ENCODE measurements at regions not wholly inside any gene's neighbourhood (a gene's known extent, or its start where the extent isn't known, plus 50 kb on each side); places are given as distances from the start of the nearest gene placed in this dataset.
"Not testable (repeated sequence)": the region's sequence is repeated elsewhere in the genome, so short reads cannot be mapped to it uniquely, and the experiment has no call there.

- Histone ChIP-seq H3K36me3 (no peaks in the 10 kb centered on the region), H3K4me3 (no peak overlapping the region), H3K4me1 (no peaks in the 10 kb centered on the region), H3K27ac (no peak overlapping the region), H3K27me3 (no peaks in the 10 kb centered on the region), H3K9me3 (no peaks in the 10 kb centered on the region)
- TF ChIP-seq, protein P1, sequence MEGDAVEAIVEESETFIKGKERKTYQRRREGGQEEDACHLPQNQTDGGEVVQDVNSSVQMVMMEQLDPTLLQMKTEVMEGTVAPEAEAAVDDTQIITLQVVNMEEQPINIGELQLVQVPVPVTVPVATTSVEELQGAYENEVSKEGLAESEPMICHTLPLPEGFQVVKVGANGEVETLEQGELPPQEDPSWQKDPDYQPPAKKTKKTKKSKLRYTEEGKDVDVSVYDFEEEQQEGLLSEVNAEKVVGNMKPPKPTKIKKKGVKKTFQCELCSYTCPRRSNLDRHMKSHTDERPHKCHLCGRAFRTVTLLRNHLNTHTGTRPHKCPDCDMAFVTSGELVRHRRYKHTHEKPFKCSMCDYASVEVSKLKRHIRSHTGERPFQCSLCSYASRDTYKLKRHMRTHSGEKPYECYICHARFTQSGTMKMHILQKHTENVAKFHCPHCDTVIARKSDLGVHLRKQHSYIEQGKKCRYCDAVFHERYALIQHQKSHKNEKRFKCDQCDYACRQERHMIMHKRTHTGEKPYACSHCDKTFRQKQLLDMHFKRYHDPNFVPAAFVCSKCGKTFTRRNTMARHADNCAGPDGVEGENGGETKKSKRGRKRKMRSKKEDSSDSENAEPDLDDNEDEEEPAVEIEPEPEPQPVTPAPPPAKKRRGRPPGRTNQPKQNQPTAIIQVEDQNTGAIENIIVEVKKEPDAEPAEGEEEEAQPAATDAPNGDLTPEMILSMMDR (IDR thresholded peaks at IDR 0.05): no peak
- TF ChIP-seq POLR2A (IDR thresholded peaks at IDR 0.05): no peak
- intact Hi-C loops (cut with DNase I): no loop called here
- ATAC-seq (no peak), DNase-seq (no peak)
- 72 to 80% (median 75%) methylated on average over 5 of the region's 5 CpGs for WGBS, 4 donors
These were observed 81.6 kb upstream of the ICA1 start for GRCh38 chr7:8343556-8343955.

GRCh38 chr7:8347395-8347794, 85.4 kb upstream of the ICA1 start:
- H3K27ac ChIP-seq; H3K4me1 ChIP-seq; H3K27me3 ChIP-seq; H3K9me3 ChIP-seq; ATAC-seq; H3K36me3 ChIP-seq; intact Hi-C loops (cut with DNase I); H3K4me3 ChIP-seq; DNase-seq: not testable (repeated sequence)
- WGBS, 4 donors: 42 to 67% (median 45%) methylated on average over 2 of the region's 2 CpGs

GRCh38 chr7:8351654-8352053, 81.8 kb upstream of the NXPH1 start:
- H3K4me1 ChIP-seq; DNase-seq; H3K36me3 ChIP-seq; H3K27me3 ChIP-seq; ATAC-seq; intact Hi-C loops (cut with DNase I); H3K27ac ChIP-seq; H3K4me3 ChIP-seq; H3K9me3 ChIP-seq: not testable (repeated sequence)
- 92 to 95% (median 94%) methylated on average over 20 of the region's 20 CpGs for WGBS, 4 donors

DNA sequence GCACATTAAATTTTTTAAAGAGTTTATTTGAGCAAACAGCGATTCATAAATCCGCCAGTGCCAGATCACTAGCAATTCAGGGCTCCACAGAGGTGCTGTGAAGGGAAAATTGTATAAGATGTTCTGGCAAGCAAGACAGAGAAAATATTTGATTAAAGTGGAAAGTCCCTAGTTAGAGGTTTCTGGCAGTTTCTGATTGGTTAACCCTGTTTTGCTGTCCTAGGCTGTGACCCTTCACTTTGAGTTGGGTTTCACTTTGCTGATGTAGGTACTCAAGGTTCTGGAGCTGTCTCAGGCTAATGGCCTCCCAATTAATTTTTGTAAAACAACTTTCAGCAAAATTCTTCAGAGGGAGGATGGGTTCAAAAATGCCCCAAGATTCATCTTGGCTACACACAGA, 79.4 kb upstream of the NXPH1 start:
- H3K36me3 ChIP-seq: no peaks in the 10 kb centered on the region
- H3K27ac ChIP-seq: no peak overlapping the region
- no peak overlapping the region for H3K4me3 ChIP-seq
- H3K27me3 ChIP-seq: no peaks in the 10 kb centered on the region
- ATAC-seq (no peak), DNase-seq (no peak)
- 95 to 98% (median 97%) methylated on average over 2 of the region's 2 CpGs for WGBS, 4 donors
- no peaks in the 10 kb centered on the region for H3K4me1 ChIP-seq
- peaks cover 0 to 2% (median 0%) of the 10 kb centered on the region in 12 donors for H3K9me3 ChIP-seq
- no peak for TF ChIP-seq POLR2A (IDR thresholded peaks at IDR 0.05)
- TF ChIP-seq, protein P1 (IDR thresholded peaks at IDR 0.05): no peak
- intact Hi-C loops (cut with DNase I): no loop called here

DNA sequence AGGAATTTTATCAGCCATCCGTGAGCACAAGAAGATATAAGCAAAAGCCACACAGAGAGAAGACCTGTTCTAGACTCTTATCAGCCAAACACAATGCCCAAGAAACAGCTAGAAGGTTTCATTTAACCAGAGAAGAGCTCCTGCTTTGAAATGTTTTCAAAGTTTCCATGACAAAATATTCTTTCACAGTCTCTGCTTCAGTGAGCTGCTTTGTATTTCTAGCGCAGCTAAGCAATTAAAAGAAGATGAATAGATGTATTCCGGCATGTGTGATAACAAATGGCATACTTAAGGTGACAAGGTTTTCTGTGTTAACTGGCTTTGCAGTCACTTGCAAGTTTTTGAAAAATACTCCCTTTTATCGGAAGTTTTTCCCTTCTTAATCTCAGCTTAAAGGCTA, 78.9 kb upstream of the NXPH1 start:
- Histone ChIP-seq H3K27me3 (no peaks in the 10 kb centered on the region), H3K9me3 (peaks cover 0 to 2% (median 0%) of the 10 kb centered on the region in 12 donors), H3K4me1 (no peaks in the 10 kb centered on the region), H3K36me3 (no peaks in the 10 kb centered on the region), H3K27ac (no peak overlapping the region), H3K4me3 (no peak overlapping the region)
- no peak for ATAC-seq
- intact Hi-C loops (cut with DNase I): no loop called here
- WGBS, 4 donors: 59 to 68% (median 64%) methylated on average over 4 of the region's 4 CpGs
- DNase-seq: no peak
- TF ChIP-seq, protein P1 (IDR thresholded peaks at IDR 0.05): no peak
- no peak for TF ChIP-seq POLR2A (IDR thresholded peaks at IDR 0.05)

Data from heart left ventricle (tissue), 16 donors.